PC-3 (cell line): ENCODE measurements at regions not wholly inside any gene's neighbourhood (a gene's known extent, or its start where the extent isn't known, plus 50 kb on each side); places are given as distances from the start of the nearest gene placed in this dataset.

Source experiments
- EZH2 ChIP-seq: fragments of 300-600 bp; sonication (generic); IDR thresholded peaks from one replicate; pipeline ENCODE4 v1.6.1; 2017; ENCODE audit warnings: antibody characterized with exemption, mild to moderate bottlenecking, low read length; ENCODE audit not compliant: unreplicated experiment
- TF ChIP-seq, protein P1 (sequence below): fragments of 300-600 bp; sonication (generic); conservative IDR thresholded peaks from 2 replicates; pipeline ENCODE4 v1.5.1; 2017; ENCODE audit warnings: antibody characterized with exemption, low read depth, mild to moderate bottlenecking, low read length

DNA sequence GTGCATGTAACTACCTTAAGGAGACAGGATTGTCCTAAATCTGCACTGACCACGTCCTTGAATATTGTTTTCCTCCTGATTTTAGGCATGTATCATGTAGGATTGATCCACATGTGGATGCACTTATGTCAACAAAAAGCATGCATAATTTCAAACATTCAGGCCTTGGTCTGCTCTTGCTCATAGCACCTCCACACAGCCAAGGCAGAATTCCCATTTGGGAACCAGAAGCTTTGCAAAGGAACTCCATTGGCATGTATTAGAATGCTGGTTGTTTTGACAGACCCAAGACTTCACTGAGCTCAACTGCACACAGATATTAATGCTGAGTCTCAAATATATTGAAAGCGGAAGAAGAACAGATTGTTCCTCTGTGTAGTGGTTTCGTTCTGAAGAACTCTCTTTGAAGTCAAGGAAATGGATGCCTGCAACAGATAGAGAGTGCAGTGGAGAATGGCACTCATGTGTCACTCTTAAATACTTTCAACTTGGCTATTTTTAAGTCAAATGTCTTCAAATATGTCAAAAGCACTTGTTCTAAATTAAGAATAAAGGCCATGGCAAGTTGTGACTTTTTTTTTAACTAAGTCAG lies 387.6 kb downstream of the LTN1 start:
- TF ChIP-seq EZH2 = no peak
- TF ChIP-seq, protein P1, sequence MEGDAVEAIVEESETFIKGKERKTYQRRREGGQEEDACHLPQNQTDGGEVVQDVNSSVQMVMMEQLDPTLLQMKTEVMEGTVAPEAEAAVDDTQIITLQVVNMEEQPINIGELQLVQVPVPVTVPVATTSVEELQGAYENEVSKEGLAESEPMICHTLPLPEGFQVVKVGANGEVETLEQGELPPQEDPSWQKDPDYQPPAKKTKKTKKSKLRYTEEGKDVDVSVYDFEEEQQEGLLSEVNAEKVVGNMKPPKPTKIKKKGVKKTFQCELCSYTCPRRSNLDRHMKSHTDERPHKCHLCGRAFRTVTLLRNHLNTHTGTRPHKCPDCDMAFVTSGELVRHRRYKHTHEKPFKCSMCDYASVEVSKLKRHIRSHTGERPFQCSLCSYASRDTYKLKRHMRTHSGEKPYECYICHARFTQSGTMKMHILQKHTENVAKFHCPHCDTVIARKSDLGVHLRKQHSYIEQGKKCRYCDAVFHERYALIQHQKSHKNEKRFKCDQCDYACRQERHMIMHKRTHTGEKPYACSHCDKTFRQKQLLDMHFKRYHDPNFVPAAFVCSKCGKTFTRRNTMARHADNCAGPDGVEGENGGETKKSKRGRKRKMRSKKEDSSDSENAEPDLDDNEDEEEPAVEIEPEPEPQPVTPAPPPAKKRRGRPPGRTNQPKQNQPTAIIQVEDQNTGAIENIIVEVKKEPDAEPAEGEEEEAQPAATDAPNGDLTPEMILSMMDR = no peak
